ENCODE measurements at regions not wholly inside any gene's neighbourhood (a gene's known extent, or its start where the extent isn't known, plus 50 kb on each side); places are given as distances from the start of the nearest gene placed in this dataset.

DNA sequence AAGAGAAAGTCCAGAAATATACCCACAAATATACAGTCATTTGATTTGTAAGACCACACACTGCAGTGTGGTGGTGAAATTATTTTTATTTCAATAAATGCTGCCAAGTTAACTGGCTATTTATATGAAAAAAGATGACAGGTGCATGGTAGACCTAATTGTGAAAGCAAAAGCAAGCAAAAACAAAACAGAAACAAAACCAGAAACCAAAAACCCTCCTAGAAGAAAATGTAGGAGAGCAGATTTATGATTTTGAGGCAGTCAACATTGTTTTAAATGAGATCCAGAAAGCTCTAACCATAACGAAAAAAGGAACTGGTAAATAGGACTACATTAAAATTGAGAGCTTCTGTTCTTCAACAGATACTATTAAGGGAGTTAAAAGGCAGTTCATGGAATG is 303.6 kb downstream of the PRDM2 start:
- TF ChIP-seq, protein P1, sequence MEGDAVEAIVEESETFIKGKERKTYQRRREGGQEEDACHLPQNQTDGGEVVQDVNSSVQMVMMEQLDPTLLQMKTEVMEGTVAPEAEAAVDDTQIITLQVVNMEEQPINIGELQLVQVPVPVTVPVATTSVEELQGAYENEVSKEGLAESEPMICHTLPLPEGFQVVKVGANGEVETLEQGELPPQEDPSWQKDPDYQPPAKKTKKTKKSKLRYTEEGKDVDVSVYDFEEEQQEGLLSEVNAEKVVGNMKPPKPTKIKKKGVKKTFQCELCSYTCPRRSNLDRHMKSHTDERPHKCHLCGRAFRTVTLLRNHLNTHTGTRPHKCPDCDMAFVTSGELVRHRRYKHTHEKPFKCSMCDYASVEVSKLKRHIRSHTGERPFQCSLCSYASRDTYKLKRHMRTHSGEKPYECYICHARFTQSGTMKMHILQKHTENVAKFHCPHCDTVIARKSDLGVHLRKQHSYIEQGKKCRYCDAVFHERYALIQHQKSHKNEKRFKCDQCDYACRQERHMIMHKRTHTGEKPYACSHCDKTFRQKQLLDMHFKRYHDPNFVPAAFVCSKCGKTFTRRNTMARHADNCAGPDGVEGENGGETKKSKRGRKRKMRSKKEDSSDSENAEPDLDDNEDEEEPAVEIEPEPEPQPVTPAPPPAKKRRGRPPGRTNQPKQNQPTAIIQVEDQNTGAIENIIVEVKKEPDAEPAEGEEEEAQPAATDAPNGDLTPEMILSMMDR (IDR thresholded peaks at IDR 0.05; ENCODE audit: low read length, missing control alignments): no peak
- H3K4me3 ChIP-seq (replicated peaks; ENCODE audit: low read depth, low read length): no peak overlapping the region
- no peak for DNase-seq (ENCODE audit: low read depth)

DNA sequence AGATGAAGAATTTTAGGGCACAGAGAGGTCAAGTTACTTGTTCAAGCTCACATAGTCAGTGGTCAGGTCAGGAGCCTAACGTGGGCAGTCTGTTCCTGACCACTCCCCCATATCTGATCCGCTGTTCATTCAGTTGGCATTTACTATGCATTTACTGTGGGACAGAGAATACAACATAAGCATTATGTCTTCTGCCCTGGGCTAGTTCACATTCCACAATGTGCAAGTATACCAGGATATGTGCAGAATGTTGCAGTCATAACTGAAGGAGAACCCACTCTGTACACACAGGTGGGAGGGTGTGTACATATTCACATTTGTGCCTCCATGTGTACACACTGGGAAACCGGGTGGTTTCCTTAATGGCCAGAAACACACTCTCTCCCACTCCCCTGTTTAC is 309.6 kb downstream of the PRDM2 start:
- TF ChIP-seq, protein P1 (IDR thresholded peaks at IDR 0.05; ENCODE audit: low read length, missing control alignments): no peak
- no peak overlapping the region for H3K4me3 ChIP-seq (replicated peaks; ENCODE audit: low read depth, low read length)
- no peak for DNase-seq (ENCODE audit: low read depth)

DNA sequence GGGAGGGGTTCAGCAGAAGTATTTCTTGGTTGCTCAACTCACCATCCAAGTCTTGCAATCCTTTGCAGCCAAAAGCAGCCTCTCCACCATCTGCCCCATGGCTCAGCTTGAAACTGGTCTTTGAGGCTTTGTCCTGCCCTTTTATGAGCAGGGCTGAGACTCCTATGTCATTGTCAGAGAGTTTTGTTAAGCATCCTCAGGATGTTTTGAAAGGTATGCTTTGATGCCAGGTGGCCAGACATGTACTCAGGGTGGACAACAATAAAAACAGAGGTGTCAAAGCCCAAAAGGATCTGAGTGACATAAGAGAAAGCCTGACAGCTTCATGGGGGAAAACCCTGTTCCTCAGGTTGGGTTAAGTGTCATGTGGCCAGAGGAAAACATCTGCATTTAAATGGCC is 310.5 kb downstream of the PRDM2 start:
- TF ChIP-seq, protein P1 (IDR thresholded peaks at IDR 0.05; ENCODE audit: low read length, missing control alignments): no peak
- H3K4me3 ChIP-seq (replicated peaks; ENCODE audit: low read depth, low read length): no peak overlapping the region
- no peak for DNase-seq (ENCODE audit: low read depth)

GRCh38 chr1:14011132-14011531 is 311.1 kb downstream of the PRDM2 start:
- H3K4me3 ChIP-seq (replicated peaks; ENCODE audit: low read depth, low read length): no peak overlapping the region
- DNase-seq (ENCODE audit: low read depth): no peak
- TF ChIP-seq, protein P1 (IDR thresholded peaks at IDR 0.05; ENCODE audit: low read length, missing control alignments): no peak

DNA sequence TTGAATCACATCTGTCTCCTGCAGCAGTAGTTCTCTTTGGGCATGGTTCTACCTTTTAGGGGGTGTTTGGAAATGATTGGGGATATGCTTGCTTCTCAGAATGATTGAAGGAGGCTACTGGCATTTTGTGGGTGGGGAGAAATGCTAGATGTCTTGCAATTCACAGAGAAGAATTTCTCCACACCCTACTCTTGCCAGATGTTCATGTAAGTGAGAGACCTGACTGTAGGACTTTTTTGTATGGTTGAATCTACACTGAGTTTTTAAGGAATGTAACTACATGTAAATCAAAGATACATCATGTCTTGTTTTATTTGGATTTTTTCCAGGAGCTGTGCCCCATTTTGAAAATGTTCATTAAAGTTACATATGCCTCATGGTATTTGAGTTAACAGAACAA is 311.9 kb downstream of the PRDM2 start:
- TF ChIP-seq, protein P1 (IDR thresholded peaks at IDR 0.05; ENCODE audit: low read length, missing control alignments): no peak
- DNase-seq (ENCODE audit: low read depth): no peak
- H3K4me3 ChIP-seq (replicated peaks; ENCODE audit: low read depth, low read length): no peak overlapping the region

DNA sequence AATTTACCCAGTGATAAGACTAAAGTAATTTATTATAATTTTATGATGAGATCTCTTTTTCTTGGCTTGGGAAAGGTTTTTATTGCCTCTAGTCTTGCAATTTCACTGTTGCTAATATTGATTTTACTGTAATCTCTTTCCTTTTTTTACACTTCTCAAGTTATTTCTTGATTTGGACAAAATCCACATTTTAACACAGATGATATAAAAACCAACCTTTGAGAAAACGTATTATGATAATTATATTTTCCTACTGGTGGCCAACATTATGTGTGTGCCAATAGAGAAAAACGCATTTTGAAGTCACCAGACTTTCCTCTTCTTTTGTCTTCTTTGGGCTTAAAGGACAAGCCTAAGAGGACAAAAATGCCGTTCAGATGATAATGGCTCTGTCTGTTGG is 314.9 kb downstream of the PRDM2 start:
- TF ChIP-seq, protein P1 (IDR thresholded peaks at IDR 0.05; ENCODE audit: low read length, missing control alignments): no peak
- no peak for DNase-seq (ENCODE audit: low read depth)
- H3K4me3 ChIP-seq (replicated peaks; ENCODE audit: low read depth, low read length): no peak overlapping the region

DNA sequence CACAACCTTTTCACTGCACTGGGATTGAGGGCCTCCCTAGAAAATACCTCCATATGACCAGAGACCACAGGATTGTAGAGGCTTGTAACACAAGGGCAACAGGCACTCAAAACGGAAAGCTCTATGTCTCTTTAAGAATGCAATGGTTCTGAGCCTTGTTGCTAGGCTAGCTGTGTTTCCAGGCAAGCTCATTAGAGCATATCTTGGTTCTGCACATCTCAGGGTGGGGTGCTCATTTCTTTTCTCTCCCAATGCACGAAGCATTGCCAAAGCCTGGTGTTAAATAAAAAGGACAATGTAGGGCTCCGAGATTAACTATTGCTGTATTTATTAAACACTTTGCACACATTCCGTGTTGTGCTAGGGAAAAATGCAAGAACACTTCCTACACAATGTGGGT is 315.9 kb downstream of the PRDM2 start:
- DNase-seq (ENCODE audit: low read depth): no peak
- TF ChIP-seq, protein P1 (IDR thresholded peaks at IDR 0.05; ENCODE audit: low read length, missing control alignments): no peak
- no peak overlapping the region for H3K4me3 ChIP-seq (replicated peaks; ENCODE audit: low read depth, low read length)
